Fibroblast of lung (primary cell): ENCODE measurements at regions not wholly inside any gene's neighbourhood (a gene's known extent, or its start where the extent isn't known, plus 50 kb on each side); places are given as distances from the start of the nearest gene placed in this dataset.

ENCODE experiments used
- DNase-seq, 2 donors: peaks; one replicate each; pipeline versions ENCODE4 v3.0.0 to v3.0.0-alpha.2; 2010; ENCODE audit warnings: low read depth in 2 of 2
- H2AFZ ChIP-seq: 2 replicates; pipeline ENCODE4 v1.5.1; 2012; ENCODE audit warnings: low read length, control low read depth, inconsistent platforms
- H3K27ac ChIP-seq: 2 replicates; pipeline ENCODE4 v1.5.1; 2011; ENCODE audit warnings: low read length, control low read depth; ENCODE audit not compliant: insufficient read depth
- H3K27me3 ChIP-seq: 2 replicates; pipeline ENCODE4 v1.5.1; 2011; ENCODE audit warnings: mild to moderate bottlenecking, low read length; ENCODE audit not compliant: control insufficient read depth, insufficient read depth
- H3K36me3 ChIP-seq: 2 replicates; pipeline ENCODE4 v1.5.1; 2011; ENCODE audit warnings: low read length; ENCODE audit not compliant: control insufficient read depth, insufficient read depth
- H3K4me1 ChIP-seq: 2 replicates; pipeline ENCODE4 v1.5.1; 2011; ENCODE audit warnings: low read length; ENCODE audit not compliant: control insufficient read depth, insufficient read depth; ENCODE audit errors: extremely low read depth
- H3K4me2 ChIP-seq: 2 replicates; pipeline ENCODE4 v1.5.1; 2011; ENCODE audit warnings: low read length, control low read depth; ENCODE audit not compliant: insufficient read depth; ENCODE audit errors: extremely low read depth
- H3K4me3 ChIP-seq, 4 experiments: fragments of 200-600 bp in 1 of 4; sonication (generic) in 1 of 4; replicated peaks in 1 of 4; 2 replicates each; pipeline ENCODE4 v1.5.1; 2011 to 2016; ENCODE audit warnings: low read length in 4 of 4, low read depth in 3 of 4, mild to moderate bottlenecking in 3 of 4, control low read depth in 2 of 4, inconsistent platforms in 1 of 4, mixed read lengths in 1 of 4; ENCODE audit not compliant: insufficient read depth in 1 of 4; ENCODE audit errors: control extremely low read depth in 1 of 4
- H3K79me2 ChIP-seq: 2 replicates; pipeline ENCODE4 v1.5.1; 2012; ENCODE audit warnings: mild to moderate bottlenecking, low read length, inconsistent platforms; ENCODE audit not compliant: control insufficient read depth, insufficient read depth
- H3K9ac ChIP-seq: 2 replicates; pipeline ENCODE4 v1.5.1; 2011; ENCODE audit warnings: mild to moderate bottlenecking, low read length, control low read depth; ENCODE audit not compliant: insufficient read depth
- H3K9me3 ChIP-seq: 2 replicates; pipeline ENCODE4 v1.5.1; 2012; ENCODE audit warnings: low read depth, low read length; ENCODE audit not compliant: control insufficient read depth, insufficient read depth
- H4K20me1 ChIP-seq: 2 replicates; pipeline ENCODE4 v1.5.1; 2011; ENCODE audit warnings: low read length; ENCODE audit not compliant: control insufficient read depth, insufficient read depth; ENCODE audit errors: extremely low read depth
- CTCF ChIP-seq, 2 donors: IDR thresholded peaks in 1 of 2; conservative IDR thresholded peaks in 1 of 2; 1 replicate in 1 of 2; 2 replicates in 1 of 2; pipeline ENCODE4 v1.5.1; 2011 to 2012; ENCODE audit warnings: low read length in 2 of 2, control low read depth in 1 of 2, inconsistent platforms in 1 of 2, low read depth in 1 of 2, mild to moderate bottlenecking in 1 of 2
- EZH2 ChIP-seq: IDR thresholded peaks from 2 replicates; pipeline ENCODE4 v1.5.1; 2012; ENCODE audit warnings: low read length, control low read depth, mild to moderate bottlenecking; ENCODE audit errors: missing control alignments

- H3K4me2 ChIP-seq: no peak overlapping the region
- H3K9me3 ChIP-seq: no peaks in the 10 kb centered on the region
- no peaks in the 10 kb centered on the region for H3K79me2 ChIP-seq
- no peak overlapping the region for H3K9ac ChIP-seq
- H4K20me1 ChIP-seq: no peaks in the 10 kb centered on the region
- no peak for DNase-seq
- TF ChIP-seq EZH2: no peak
- H3K4me3 ChIP-seq: no peak overlapping the region
- H3K4me1 ChIP-seq: no peaks in the 10 kb centered on the region
- H3K27ac ChIP-seq: no peak overlapping the region
- no peaks in the 10 kb centered on the region for H3K27me3 ChIP-seq
- no peak overlapping the region for H2AFZ ChIP-seq
- no peaks in the 10 kb centered on the region for H3K36me3 ChIP-seq
These were observed 59.4 kb upstream of the SLC35B3 start for GRCh38 chr6:8494730-8495129.

GRCh38 chr6:8492536-8493133 lies 57.3 kb upstream of the SLC35B3 start:
- no peak overlapping the region for H2AFZ ChIP-seq
- no peaks in the 10 kb centered on the region for H3K36me3 ChIP-seq
- no peak overlapping the region for H3K4me3 ChIP-seq
- H3K27me3 ChIP-seq: no peaks in the 10 kb centered on the region
- no peak overlapping the region for H3K27ac ChIP-seq
- H3K9me3 ChIP-seq: no peaks in the 10 kb centered on the region
- H3K79me2 ChIP-seq: no peaks in the 10 kb centered on the region
- H3K4me1 ChIP-seq: no peaks in the 10 kb centered on the region
- H3K9ac ChIP-seq: no peak overlapping the region
- DNase-seq: peak in 1 of 2 donors; percentile 44
- H4K20me1 ChIP-seq: no peaks in the 10 kb centered on the region
- TF ChIP-seq EZH2 (no peak), CTCF (conservative IDR thresholded peaks at IDR 0.05 in 1 of 2, IDR thresholded peaks at IDR 0.05 in 1 of 2; ENCODE audit: low read depth in 1 of 2, low read length in 2 of 2) (no peak)
- H3K4me2 ChIP-seq: no peak overlapping the region
